SJSA1 (cell line): ENCODE measurements at regions not wholly inside any gene's neighbourhood (a gene's known extent, or its start where the extent isn't known, plus 50 kb on each side); places are given as distances from the start of the nearest gene placed in this dataset.

Experiments
- DNase-seq, 2 experiments: peaks; one replicate each; pipeline ENCODE4 v3.0.0-alpha.2; 2015 to 2020; ENCODE audit warnings: low spot score in 2 of 2, low read depth in 1 of 2
- H3K27ac ChIP-seq: fragments of 250-450 bp; sonication (Bioruptor Pico); 2 replicates; pipeline ENCODE4 v1.5.1; 2020; ENCODE audit warnings: mild to moderate bottlenecking, moderate library complexity
- H3K27me3 ChIP-seq: fragments of 250-450 bp; sonication (Bioruptor Pico); replicated peaks from 2 replicates; pipeline ENCODE4 v1.5.1; 2020; ENCODE audit warnings: mild to moderate bottlenecking, moderate library complexity
- H3K36me3 ChIP-seq: fragments of 250-450 bp; sonication (Bioruptor Pico); 2 replicates; pipeline ENCODE4 v1.5.1; 2020; ENCODE audit warnings: mild to moderate bottlenecking
- H3K4me1 ChIP-seq: fragments of 250-450 bp; sonication (Bioruptor Pico); replicated peaks from 2 replicates; pipeline ENCODE4 v1.6.1; 2021; ENCODE audit warnings: mild to moderate bottlenecking
- H3K4me3 ChIP-seq: fragments of 250-450 bp; sonication (Bioruptor Pico); 2 replicates; pipeline ENCODE4 v1.5.1; 2020; ENCODE audit warnings: mild to moderate bottlenecking
- H3K9me3 ChIP-seq: fragments of 250-450 bp; sonication (Bioruptor Pico); replicated peaks from 2 replicates; pipeline ENCODE4 v1.5.1; 2020; ENCODE audit warnings: mild to moderate bottlenecking

GRCh38 chr12:43281563-43281962 lies 270.4 kb downstream of the ADAMTS20 start:
- Histone ChIP-seq H3K27ac (no peak overlapping the region), H3K27me3 (no peaks in the 10 kb centered on the region), H3K36me3 (no peaks in the 10 kb centered on the region), H3K9me3 (no peaks in the 10 kb centered on the region), H3K4me3 (no peak overlapping the region), H3K4me1 (0 out of 2 replicates have a peak, but pooled peaks cover 4% of the 10 kb centered on the region)
- no peak for DNase-seq

GRCh38 chr12:43278541-43278832 lies 273.5 kb downstream of the ADAMTS20 start:
- Histone ChIP-seq H3K27ac (no peak overlapping the region), H3K27me3 (no peaks in the 10 kb centered on the region), H3K36me3 (no peaks in the 10 kb centered on the region)

GRCh38 chr12:43277651-43278540 lies 274.1 kb downstream of the ADAMTS20 start:
- Histone ChIP-seq H3K36me3 (no peaks in the 10 kb centered on the region), H3K4me3 (no peak overlapping the region), H3K27me3 (no peaks in the 10 kb centered on the region), H3K9me3 (no peaks in the 10 kb centered on the region), H3K4me1 (no peaks in the 10 kb centered on the region), H3K27ac (no peak overlapping the region)
- DNase-seq: peak in 1 of 2 experiments; percentile 3

More at GRCh38 chr12:43278541-43278832, 273.5 kb downstream of the ADAMTS20 start:
- Histone ChIP-seq H3K9me3 (no peaks in the 10 kb centered on the region), H3K4me3 (no peak overlapping the region), H3K4me1 (no peaks in the 10 kb centered on the region)
- no peak for DNase-seq

GRCh38 chr12:43273467-43273866 lies 278.5 kb downstream of the ADAMTS20 start:
- Histone ChIP-seq H3K4me3 (no peak overlapping the region), H3K27ac (no peak overlapping the region), H3K4me1 (no peaks in the 10 kb centered on the region), H3K36me3 (no peaks in the 10 kb centered on the region), H3K27me3 (no peaks in the 10 kb centered on the region), H3K9me3 (no peaks in the 10 kb centered on the region)
- DNase-seq: no peak

- no peak overlapping the region for H3K27ac ChIP-seq
- DNase-seq: no peak
- no peaks in the 10 kb centered on the region for H3K36me3 ChIP-seq
- no peaks in the 10 kb centered on the region for H3K4me1 ChIP-seq
- H3K27me3 ChIP-seq: no peaks in the 10 kb centered on the region
- H3K4me3 ChIP-seq: no peak overlapping the region
- no peaks in the 10 kb centered on the region for H3K9me3 ChIP-seq
Observed at GRCh38 chr12:43271659-43272058, 280.3 kb downstream of the ADAMTS20 start.

GRCh38 chr12:43267818-43268217 lies 284.2 kb downstream of the ADAMTS20 start:
- H3K9me3 ChIP-seq: no peaks in the 10 kb centered on the region
- no peak overlapping the region for H3K27ac ChIP-seq
- no peak overlapping the region for H3K4me3 ChIP-seq
- no peaks in the 10 kb centered on the region for H3K27me3 ChIP-seq
- H3K36me3 ChIP-seq: no peaks in the 10 kb centered on the region
- no peaks in the 10 kb centered on the region for H3K4me1 ChIP-seq
- DNase-seq: no peak

- H3K4me1 ChIP-seq: no peaks in the 10 kb centered on the region
- no peak for DNase-seq
- no peaks in the 10 kb centered on the region for H3K9me3 ChIP-seq
- H3K27ac ChIP-seq: no peak overlapping the region
- no peaks in the 10 kb centered on the region for H3K27me3 ChIP-seq
- H3K36me3 ChIP-seq: no peaks in the 10 kb centered on the region
- H3K4me3 ChIP-seq: no peak overlapping the region
Observed at GRCh38 chr12:43261701-43262100, 290.3 kb downstream of the ADAMTS20 start.

- H3K4me3 ChIP-seq: no peak overlapping the region
- no peaks in the 10 kb centered on the region for H3K9me3 ChIP-seq
- DNase-seq: no peak
- H3K27me3 ChIP-seq: no peaks in the 10 kb centered on the region
- H3K36me3 ChIP-seq: no peaks in the 10 kb centered on the region
- H3K4me1 ChIP-seq: no peaks in the 10 kb centered on the region
- no peak overlapping the region for H3K27ac ChIP-seq
Observed at GRCh38 chr12:43255522-43256111, 296.4 kb downstream of the ADAMTS20 start.

GRCh38 chr12:43252585-43252984 lies 299.4 kb downstream of the ADAMTS20 start:
- no peaks in the 10 kb centered on the region for H3K4me1 ChIP-seq
- no peak overlapping the region for H3K27ac ChIP-seq
- H3K4me3 ChIP-seq: no peak overlapping the region
- no peaks in the 10 kb centered on the region for H3K36me3 ChIP-seq
- DNase-seq: no peak
- H3K9me3 ChIP-seq: no peaks in the 10 kb centered on the region
- H3K27me3 ChIP-seq: no peaks in the 10 kb centered on the region

- no peak overlapping the region for H3K27ac ChIP-seq
- no peaks in the 10 kb centered on the region for H3K4me1 ChIP-seq
- H3K9me3 ChIP-seq: no peaks in the 10 kb centered on the region
- no peak overlapping the region for H3K4me3 ChIP-seq
- no peak for DNase-seq
- no peaks in the 10 kb centered on the region for H3K27me3 ChIP-seq
- H3K36me3 ChIP-seq: no peaks in the 10 kb centered on the region
Observed at GRCh38 chr12:43245947-43246346, 306.1 kb downstream of the ADAMTS20 start.

GRCh38 chr12:43241986-43242385 lies 310.0 kb downstream of the ADAMTS20 start:
- no peaks in the 10 kb centered on the region for H3K27me3 ChIP-seq
- H3K9me3 ChIP-seq: no peaks in the 10 kb centered on the region
- no peak for DNase-seq
- H3K27ac ChIP-seq: no peak overlapping the region
- no peaks in the 10 kb centered on the region for H3K4me1 ChIP-seq
- no peak overlapping the region for H3K4me3 ChIP-seq
- no peaks in the 10 kb centered on the region for H3K36me3 ChIP-seq

GRCh38 chr12:43238281-43238680 lies 313.7 kb downstream of the ADAMTS20 start:
- Histone ChIP-seq H3K27ac (no peak overlapping the region), H3K36me3 (no peaks in the 10 kb centered on the region), H3K4me1 (no peaks in the 10 kb centered on the region), H3K27me3 (no peaks in the 10 kb centered on the region), H3K4me3 (no peak overlapping the region), H3K9me3 (no peaks in the 10 kb centered on the region)
- no peak for DNase-seq

- no peak for DNase-seq
- H3K27me3 ChIP-seq: no peaks in the 10 kb centered on the region
- H3K4me1 ChIP-seq: no peaks in the 10 kb centered on the region
- H3K27ac ChIP-seq: no peak overlapping the region
- no peak overlapping the region for H3K4me3 ChIP-seq
- no peaks in the 10 kb centered on the region for H3K36me3 ChIP-seq
- no peaks in the 10 kb centered on the region for H3K9me3 ChIP-seq
Observed at GRCh38 chr12:43237238-43237879, 314.6 kb downstream of the ADAMTS20 start.

- H3K27ac ChIP-seq: no peak overlapping the region
- no peaks in the 10 kb centered on the region for H3K36me3 ChIP-seq
- no peak for DNase-seq
- no peak overlapping the region for H3K4me3 ChIP-seq
- H3K4me1 ChIP-seq: no peaks in the 10 kb centered on the region
- no peaks in the 10 kb centered on the region for H3K9me3 ChIP-seq
- no peaks in the 10 kb centered on the region for H3K27me3 ChIP-seq
Observed at GRCh38 chr12:43235721-43236120, 316.3 kb downstream of the ADAMTS20 start.
